CD4-positive, alpha-beta T cell treated with Interleukin-10 for 1 hour (primary cell): ENCODE measurements at regions not wholly inside any gene's neighbourhood (a gene's known extent, or its start where the extent isn't known, plus 50 kb on each side); places are given as distances from the start of the nearest gene placed in this dataset.

ENCODE experiments used
- DNase-seq: peaks from one replicate; pipeline ENCODE4 v3.0.0-alpha.2; 2020

DNA sequence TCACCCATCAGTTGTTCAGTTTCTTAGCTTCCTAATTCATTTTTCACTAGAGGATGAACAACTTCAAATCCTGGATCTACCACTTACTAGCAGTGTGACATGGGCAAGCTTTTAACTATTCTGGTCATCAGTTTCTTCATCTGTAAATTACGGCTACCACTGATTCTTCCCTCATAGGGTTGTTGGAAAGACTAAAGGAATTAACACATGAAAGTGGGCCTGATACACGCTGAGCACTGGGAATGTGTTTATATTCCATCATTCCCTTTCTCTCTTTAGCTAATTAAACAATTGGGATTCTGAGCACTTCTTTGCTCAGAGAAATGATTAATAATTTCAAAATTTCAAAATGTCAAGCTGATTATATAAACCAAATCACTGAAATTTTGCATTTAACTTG is 862.3 kb upstream of the GCFC2 start:
- DNase-seq: no peak

DNA sequence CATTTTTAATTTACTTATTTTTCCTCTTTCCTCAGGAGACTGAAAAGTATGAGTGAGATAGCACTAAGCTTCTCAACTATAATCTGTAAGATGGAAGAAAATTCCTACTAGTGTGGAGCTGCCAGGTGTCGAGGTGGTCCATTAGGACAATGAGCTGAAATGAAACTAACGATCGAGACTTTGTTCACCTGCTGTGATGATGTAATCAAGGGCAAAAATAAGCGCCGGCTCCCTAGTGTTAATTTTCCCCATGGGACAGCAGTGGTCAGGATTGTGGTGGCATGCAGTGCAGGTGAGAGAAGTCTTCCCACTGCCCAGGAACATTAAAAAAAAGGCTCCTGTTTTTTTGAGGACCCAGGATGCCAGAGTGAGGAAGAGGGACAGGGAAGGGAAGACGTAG is 859.1 kb upstream of the GCFC2 start:
- no peak for DNase-seq

DNA sequence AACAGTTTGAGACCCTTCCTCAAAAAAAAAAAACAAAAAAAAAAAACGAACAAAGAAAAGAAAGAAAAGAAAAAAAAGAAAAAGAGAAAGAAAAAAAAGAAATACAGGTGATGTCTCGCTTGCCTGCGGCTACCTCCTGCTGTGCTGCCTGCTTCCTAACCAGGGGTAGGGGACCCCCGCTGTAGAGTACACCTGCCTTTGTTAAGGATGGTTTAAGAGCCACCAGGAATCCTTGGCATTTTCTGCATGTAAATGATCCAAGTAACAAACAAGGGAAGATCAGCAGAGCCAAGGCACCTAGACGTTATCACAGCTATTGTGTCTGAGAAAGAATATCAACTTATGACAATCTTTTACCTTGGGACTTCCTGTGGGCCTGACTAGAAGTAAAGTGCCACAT is 856.8 kb upstream of the GCFC2 start:
- DNase-seq: no peak

DNA sequence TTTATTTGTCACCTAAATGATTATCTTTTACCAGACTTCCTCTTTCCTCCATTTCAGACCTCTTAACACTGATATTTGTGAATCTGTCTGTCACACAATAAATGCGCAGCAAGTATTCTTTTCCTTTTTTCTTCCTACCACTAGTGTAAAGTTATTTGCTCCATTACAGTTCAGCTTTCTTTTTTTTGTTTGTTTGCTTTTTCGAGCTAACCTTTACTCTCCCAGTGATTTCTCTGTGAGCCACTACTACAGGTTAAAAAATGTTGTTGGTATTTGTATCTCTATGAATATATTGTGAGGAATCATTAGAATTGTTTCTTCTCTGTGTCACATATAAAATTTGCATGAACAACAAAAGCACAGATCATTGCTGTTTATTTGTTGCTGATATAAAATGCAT is 854.0 kb upstream of the GCFC2 start:
- DNase-seq: no peak

DNA sequence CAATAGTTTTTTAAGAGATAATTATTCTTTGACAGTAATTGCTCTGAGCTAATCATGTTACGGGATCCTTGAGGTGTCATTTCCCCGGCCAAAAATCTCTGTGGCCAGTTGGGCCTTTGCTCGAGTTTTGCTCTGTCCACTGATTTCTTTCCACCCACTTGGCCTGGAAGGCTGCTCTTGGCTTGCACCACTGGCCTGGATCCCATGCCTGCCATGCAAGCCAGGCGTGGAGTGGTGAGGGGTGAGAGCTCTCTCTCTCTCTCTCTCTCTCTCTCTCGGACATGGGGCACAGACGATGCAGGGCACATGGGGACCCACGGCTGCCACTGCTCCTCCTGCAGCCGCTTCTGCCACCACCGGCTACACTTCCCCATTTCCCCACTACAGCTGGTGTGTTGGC is 853.0 kb upstream of the GCFC2 start:
- no peak for DNase-seq

DNA sequence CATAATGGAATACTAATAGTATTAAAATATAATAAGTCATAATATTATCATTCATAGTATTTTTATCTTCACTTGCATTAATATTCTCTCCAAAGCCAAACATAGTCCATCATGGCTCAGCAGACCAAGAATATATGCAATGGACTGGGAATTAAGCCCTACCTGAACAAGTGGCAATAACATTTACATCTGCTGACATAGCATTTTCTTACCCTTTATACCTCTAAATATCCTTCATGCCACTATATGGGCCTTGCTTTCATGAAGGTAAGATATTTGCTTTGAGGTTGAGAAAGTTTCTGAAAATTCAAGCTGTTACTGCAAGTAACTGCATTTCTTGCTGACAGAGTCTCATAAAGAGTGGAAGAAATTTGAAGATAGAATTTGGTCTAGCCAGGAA is 847.4 kb upstream of the GCFC2 start:
- DNase-seq: no peak

DNA sequence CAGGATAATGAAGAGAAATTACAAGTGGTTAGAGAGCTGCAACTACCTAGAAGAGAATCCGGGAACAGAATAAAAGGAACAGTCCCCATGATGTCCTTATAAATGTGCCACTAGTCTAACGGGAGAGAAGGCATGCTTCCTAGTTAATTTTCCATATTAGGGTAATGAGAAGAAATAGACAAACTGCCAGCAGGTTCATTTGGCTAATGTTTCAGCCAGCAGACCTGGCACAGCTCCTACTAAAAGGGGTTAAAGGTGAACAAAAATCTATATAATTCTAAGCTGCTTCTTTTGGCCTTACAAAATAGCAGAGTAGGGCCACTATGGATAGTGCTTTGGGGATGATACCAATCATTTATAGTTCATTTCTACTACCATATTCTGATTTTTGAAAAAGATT is 845.3 kb upstream of the GCFC2 start:
- DNase-seq: no peak

DNA sequence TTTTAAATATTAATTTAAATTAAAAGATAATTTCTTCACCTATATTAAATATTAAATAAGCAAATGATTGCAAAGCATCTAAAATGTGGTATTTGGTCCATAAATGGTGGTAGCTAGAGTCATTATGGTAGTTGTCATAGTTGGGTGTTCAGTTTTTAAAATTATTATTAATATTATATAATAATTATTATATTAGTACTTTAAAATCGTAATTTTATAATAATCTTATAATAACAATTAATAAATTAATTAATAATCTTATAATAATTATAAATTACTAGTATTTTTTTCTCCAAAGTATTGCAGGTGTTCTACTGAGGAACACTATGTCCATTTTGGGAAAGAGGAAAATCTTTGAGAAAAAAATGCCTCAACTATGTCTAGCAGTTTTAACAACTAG is 835.5 kb upstream of the GCFC2 start:
- no peak for DNase-seq

DNA sequence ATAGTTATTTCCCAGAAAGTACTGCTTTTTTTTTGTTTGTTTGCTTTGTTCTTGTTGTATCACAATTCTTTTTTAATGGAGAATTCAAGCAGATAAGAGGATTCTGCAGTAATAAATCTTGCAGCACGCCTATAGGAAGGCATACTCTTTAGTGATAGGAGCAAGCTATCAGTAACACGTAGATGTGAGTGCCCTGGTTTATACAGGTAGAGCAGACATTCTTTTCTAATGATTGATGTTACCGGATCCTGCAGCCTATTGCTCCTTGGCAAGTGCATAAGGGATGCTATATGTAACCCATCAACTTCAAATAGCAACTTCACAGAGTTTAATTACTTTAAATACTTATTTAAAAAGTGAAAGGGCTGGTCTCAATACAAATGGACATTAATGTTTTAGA is 834.2 kb upstream of the GCFC2 start:
- DNase-seq: no peak

DNA sequence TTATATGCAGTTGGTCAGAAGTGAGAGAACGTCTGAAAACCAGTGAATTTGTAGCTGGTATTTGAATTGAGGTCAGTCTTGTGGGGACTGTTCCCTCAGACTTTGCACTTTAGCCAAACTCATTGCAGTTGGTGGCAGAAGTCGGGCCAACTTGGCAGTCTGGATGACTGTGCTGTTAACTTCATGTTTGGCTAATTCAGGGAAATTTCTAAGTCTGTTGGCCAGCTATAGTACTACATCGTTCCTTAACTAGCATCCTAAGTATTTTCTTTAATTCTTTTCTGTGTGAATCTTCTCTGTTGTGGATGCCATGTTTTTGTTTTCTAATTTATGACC is 806.8 kb upstream of the GCFC2 start:
- no peak for DNase-seq

DNA sequence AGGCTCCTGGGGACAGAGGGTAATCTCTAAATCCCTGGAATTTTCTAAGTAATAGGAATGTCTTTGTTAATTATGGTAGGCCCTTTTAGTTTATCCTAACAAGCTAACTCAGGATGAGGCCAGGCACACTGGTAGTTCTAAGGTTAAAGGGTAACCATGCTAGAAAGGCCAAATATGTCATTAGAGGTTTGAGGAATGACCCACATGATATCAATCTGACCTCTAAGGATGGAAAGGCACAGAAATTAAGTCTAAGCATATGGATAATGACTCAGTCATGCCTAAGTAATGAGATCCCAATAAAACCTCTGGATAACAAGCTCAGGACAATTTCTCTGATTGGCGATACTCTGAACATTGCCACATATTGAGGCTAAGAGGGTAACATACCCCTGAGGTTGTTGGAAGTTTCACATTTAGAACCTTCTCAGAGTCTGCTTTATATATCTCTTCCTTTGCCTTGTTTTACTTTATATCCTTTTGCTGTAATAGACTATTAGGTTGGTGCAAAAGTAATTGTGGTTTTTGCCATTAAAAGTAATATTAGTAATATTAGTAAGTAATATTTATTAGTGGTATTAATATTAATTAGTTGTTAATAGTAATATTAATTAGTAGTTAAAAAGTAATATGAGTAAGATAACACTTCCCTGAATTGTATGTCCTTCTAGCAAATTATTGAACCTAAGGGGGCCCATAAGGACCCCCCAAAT is 806.3 kb upstream of the GCFC2 start:
- DNase-seq: no peak

DNA sequence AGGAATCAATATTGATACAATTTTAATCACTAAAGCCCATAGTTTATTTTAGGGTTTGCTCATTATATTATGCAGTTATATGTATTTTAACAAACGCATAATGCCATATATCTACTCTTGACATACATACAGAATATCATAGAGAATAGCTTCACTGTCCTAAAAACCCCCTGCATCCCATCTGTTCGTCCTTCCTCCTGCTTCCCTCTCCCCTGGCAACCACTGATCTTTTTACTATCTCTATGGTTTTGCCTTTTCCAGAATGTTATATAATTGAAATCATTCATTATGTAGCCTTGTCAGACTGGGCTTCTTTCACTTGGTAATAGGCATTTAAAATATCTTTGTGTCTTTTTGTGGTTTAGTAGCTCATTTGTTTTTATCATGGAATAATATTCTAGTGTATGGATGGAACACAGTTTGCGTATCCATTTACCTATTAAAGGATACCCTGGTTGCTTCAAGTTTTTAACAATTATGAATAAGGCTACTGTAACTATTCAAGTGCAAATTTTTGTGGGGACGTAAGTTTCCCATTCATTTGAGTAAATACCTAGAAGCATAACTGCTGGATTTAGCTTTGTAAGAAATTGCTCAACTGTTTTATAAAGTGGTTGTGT is 801.6 kb upstream of the GCFC2 start:
- no peak for DNase-seq

DNA sequence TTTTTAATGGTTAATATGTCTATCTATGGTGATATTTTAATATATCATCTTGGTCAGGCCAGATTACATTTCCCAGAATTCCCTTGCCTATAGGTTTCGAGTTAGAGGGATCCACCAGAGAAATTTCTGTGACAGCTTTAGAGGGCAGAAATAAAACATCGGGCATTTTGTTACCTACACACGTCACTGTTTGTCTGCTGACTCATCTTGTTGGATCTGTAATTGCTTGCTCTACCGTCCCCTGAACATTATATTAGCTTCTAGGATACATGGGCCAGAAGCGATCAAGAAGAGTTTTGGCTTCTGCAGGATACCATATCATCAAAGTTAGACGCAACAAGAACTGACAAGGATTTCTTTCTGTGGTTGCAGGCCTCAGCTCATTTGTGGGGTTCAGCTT is 795.8 kb upstream of the GCFC2 start:
- DNase-seq: no peak

DNA sequence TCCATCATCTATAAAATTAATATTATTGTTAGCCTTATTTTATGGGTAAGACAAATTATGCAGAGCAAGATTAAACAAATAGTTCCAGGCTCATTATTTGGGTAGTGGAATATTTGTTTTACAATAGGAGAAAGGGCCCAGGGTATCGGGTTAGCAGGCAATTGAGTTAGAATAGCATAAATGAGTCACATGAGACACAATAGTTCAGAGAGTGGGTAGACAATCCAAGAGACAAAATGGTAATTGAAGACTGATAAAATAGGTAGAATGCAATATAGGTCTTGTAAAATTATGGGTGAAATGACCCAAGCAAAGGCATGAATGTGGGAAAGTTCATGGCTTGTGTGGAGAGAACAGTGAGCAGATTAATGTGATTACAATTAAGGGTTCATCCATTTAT is 790.9 kb upstream of the GCFC2 start:
- no peak for DNase-seq

DNA sequence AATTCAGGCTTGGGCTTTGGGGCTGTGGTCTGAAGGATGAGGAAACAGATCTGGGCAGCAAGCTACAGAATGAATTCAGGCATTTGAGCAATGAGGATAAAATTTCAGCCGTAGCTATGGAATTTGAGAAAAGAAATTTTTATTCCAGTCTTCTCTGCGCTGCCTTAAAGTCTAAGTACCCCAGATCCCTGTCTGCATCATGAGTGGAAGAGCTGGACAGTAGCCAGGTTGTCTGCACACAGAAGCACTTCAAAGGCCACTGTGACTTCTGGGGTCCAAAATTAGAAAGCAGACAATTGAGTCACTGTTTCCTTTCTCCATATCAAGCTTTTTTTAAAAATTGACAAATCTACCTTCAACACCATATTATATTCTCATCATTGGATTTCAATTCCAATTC is 787.6 kb upstream of the GCFC2 start:
- DNase-seq: no peak

DNA sequence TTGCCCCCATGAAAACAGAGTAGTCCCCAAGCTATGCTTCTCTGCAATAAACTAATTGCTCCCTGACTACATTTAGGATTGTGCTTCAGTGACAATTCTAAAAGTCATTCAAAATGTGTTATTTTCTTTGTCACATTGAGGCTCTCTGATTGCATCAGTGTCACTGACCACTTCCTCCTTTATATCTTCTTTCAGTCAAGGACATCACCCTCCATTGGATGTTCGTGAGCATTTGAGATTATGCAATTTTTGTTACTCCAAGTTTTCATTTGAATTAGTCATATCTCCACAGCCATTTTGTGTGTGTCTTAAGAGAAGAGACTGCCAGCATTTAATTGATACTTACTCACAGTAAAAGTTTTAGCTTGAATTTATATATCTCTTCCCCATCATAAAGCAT is 780.8 kb upstream of the GCFC2 start:
- no peak for DNase-seq

DNA sequence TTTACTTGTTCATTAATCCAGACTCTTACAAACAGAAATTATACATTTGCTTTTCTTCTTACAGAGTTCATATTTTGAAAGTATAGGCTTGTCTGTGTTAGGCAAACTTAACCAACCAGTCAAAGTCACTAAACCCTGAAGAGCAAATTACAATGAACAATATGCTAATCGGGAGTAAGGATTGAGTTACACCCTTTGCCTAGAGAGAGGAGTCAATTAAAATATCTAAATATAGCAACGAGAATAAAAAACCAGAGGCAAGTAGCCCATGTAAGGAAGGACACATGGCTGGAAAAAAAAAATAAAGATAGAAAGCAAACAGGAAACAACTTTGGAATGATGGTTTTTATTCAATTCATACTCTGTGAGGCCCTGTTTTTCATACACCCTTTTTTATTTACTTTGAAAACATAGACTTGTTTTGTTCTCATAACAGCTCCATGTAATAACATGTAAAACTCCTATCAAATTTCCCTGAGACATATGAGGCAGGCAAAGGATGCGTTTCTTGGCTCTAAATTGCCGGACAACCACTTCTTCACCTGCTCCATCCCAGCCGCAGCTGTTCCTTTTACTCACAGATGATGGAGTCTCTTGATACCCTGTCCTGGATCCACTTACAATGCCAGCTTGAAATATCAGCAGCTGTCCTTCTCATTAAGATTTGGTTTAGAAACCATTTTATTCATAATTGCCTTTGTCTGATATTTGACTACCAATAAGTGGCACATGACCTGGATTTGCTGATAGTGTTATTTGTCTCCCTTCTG is 767.7 kb upstream of the GCFC2 start:
- DNase-seq: no peak

DNA sequence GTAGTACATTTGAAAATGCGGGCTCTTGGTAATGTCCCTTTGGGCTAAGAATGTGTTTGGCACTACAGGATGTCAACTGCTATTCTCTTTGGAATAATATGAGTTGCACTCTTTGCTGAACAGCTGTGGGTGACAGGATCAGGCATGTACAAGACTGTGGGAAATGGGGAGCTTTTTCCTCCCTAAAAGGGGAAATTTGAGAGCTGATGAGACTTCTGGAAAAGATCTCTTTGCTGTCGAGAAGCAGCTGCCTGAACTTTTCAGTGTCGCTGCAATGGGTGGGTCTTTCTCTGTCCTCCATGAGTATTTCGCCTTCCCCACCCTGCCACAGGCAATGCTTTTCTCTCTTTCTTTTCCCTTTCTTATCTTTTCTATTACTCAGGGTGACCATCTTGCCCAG is 762.2 kb upstream of the GCFC2 start:
- no peak for DNase-seq

DNA sequence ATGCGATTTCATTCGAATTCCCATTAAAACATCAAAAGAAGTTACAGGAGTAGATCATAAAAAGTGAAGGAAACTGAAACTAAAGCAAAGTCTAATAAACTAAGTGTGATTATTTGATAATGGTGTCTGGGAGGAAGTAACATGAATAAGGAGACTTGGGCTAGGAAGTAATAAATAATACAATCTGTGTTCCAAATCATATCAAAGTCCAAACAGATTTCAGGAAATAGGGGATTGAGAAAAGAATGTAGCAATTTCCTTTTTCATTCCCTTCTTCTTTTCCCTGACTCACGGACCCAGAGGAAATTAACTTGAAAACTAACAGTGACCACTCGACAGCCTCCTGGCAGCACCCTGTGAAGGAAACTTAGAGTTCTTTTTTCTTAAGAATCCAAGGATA is 758.4 kb upstream of the GCFC2 start:
- DNase-seq: no peak

DNA sequence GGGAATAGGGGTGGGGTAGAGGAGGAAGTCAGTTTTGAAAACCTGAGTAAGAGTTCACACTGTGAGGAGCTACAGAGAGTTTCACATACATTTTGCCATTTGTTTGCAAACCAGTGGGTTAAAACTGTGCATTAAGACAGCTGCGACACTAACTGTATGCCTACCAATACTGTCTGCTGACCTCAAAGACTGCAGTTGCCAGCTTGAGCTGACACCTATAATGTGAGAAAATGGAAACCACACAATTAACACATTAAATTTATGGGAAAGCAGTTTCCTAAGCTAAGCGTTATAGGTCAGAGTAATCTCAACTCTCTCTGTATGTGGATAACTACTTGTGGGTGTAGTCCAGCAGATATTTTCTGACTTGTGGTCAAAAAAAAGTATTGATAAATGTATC is 756.6 kb upstream of the GCFC2 start:
- DNase-seq: no peak

DNA sequence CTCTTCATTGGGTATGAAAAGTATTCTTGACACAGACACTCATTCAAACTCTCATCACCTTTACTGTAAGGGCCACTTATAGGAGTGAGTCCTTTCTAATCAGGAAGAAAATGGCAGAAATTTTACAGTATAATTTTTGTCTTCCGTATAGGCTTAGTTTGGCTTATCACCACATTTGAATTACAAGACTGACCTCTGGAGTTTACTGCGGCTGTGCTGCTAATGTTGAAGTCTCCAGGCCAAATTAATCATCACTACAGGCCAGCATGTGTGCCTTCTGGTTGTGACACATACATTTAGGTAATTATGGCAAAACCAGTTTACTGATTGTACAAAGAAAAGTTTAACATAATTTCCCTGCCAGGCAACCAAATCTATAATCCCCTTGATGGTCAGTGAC is 753.6 kb upstream of the GCFC2 start:
- DNase-seq: no peak

DNA sequence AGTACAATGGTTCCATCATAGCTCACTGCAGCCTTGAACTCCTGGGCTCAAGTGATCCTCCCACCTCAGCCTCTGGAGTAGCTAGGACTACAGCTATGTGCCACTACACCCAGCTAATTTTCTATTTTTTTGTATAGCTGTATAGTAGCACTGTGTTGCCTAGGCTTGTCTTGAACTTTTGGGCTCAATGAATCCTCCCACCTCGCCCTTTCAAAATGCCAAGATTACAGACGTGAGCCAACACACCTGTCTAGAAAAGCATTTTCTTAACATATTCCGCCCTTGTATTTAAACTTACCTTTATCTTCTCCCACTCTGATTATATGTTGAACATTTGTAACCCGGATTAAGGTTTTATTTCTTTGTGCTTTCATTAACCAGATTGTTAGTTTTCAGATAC is 750.7 kb upstream of the GCFC2 start:
- no peak for DNase-seq

DNA sequence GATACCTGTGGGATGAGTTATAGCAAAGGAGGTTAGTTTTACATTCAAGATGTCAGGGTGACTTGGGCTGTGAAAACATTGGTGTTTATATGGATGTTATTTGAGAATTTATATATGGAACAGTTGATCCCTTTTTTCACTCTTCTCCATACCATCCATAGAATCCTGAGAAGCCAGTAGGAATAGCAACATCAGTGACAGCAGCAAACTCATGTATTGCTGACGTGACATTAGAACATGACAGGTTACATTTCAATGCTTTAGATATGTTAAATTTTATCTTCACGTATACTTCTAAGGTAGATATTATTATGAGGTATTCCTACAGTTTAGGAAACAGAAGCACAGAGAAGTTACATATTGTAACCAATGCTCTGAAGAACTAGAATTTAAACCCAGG is 745.2 kb upstream of the GCFC2 start:
- DNase-seq: no peak

DNA sequence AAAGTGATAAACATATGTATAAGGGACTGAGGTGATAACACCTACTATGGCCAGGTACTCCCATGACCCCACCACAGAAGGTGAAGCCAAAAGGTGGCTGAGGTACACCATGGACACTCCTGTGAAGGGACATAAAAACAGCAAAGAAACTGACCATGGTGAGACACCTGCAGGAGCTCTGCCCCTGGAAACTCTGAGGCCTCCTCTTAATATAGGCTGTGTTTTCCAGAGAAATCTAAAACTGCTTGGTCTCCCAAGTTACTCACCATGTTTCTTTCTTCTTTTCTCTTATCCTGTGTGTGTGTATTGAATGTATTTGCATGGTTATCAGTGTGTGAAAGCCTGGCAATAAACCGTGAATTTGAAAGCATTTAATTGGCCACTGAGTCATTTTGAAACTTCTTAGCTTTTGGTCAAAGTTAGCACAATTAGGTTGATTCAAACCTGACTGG is 739.3 kb upstream of the GCFC2 start:
- no peak for DNase-seq

DNA sequence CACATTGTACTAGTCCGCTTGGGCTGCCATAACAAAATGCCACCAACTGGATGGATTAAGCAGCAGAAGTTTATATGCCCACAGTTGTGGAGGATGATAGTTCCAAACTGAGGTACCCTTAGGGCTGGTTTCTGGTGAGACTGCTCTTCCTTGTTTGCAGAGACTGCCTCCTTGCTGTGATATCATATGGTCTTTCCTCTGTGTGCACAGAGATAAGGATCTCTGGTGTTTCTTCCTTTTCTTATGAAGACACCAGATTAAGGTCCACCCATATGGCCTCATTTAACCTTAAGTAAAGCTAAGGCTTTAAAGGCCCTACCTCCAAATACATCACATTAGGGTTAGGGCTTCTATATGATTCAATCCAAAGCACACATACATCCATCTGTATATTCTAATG is 738.2 kb upstream of the GCFC2 start:
- no peak for DNase-seq
